ENCODE measurements at regions not wholly inside any gene's neighbourhood (a gene's known extent, or its start where the extent isn't known, plus 50 kb on each side); places are given as distances from the start of the nearest gene placed in this dataset.

DNA sequence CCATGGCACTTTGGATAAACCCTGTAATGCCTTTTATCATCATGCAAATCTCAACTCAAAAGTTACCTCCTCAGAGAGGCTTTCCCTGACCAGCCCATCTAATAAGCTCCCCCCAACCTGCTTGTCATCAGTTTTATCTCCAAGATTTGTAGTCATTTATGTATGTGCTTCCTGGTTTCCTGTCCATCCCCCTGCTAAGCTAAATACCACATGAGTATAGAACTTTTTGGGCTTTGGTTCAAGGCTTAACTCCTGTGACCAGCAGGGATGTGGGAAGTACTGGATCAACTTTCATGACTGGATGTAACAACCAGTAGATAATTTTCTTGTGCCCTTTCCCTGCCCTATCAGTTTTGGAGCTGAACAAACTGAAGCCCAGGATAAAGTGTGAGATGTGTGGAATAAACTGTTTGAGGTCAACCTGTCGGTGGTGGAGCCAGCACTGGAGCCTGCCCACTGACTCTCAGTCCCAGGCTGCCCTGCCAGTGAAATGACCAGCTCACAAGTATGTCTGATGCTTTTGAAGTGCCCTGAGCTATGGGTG lies 148.6 kb downstream of the CYP26A1 start:
- TF ChIP-seq, protein P1, sequence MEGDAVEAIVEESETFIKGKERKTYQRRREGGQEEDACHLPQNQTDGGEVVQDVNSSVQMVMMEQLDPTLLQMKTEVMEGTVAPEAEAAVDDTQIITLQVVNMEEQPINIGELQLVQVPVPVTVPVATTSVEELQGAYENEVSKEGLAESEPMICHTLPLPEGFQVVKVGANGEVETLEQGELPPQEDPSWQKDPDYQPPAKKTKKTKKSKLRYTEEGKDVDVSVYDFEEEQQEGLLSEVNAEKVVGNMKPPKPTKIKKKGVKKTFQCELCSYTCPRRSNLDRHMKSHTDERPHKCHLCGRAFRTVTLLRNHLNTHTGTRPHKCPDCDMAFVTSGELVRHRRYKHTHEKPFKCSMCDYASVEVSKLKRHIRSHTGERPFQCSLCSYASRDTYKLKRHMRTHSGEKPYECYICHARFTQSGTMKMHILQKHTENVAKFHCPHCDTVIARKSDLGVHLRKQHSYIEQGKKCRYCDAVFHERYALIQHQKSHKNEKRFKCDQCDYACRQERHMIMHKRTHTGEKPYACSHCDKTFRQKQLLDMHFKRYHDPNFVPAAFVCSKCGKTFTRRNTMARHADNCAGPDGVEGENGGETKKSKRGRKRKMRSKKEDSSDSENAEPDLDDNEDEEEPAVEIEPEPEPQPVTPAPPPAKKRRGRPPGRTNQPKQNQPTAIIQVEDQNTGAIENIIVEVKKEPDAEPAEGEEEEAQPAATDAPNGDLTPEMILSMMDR (IDR thresholded peaks at IDR 0.05): no peak
- no peak for TF ChIP-seq ZFX (IDR thresholded peaks at IDR 0.05; ENCODE audit: borderline replicate concordance)
